WTC11 (cell line): ENCODE measurements at regions not wholly inside any gene's neighbourhood (a gene's known extent, or its start where the extent isn't known, plus 50 kb on each side); places are given as distances from the start of the nearest gene placed in this dataset.

Experiments used
- ATAC-seq: fragments of 200-7000 bp; cut with Tn5 transposase; 2 replicates; pipeline ENCODE4 v1.10.0; 2021; ENCODE audit warnings: mild to moderate bottlenecking, moderate library complexity
- CTCF ChIA-PET: fragments of 300-600 bp; sonication (Branson Sonifier 250); formaldehyde crosslinking; loops from one replicate; lab custom pipeline; 2021; ENCODE audit warnings: antibody characterized with exemption; lab: Charles Lee
- POLR2A ChIA-PET: fragments of 350-600 bp; sonication (Branson Sonifier 250); formaldehyde crosslinking; loops from one replicate; lab custom pipeline; 2021; ENCODE audit warnings: antibody characterized with exemption; lab: Charles Lee
- DNase-seq: peaks from one replicate; pipeline ENCODE4 v3.0.0; 2021; ENCODE audit warnings: low spot score
- H3K27ac Mint-ChIP-seq: 2 replicates; pipeline ENCODE4 v1.8.0; 2021; ENCODE audit warnings: mixed read lengths
- H3K27me3 Mint-ChIP-seq: 2 replicates; pipeline ENCODE4 v1.8.0; 2021; ENCODE audit warnings: low read depth, mild to moderate bottlenecking, moderate library complexity, mixed read lengths
- H3K36me3 Mint-ChIP-seq: 2 replicates; pipeline ENCODE4 v1.8.0; 2021; ENCODE audit warnings: mixed read lengths
- H3K4me1 Mint-ChIP-seq: 2 replicates; pipeline ENCODE4 v1.8.0; 2022; ENCODE audit warnings: mixed read lengths
- H3K4me3 Mint-ChIP-seq: 2 replicates; pipeline ENCODE4 v1.8.0; 2021; ENCODE audit warnings: mild to moderate bottlenecking, moderate library complexity, mixed read lengths
- H3K9me3 Mint-ChIP-seq: 2 replicates; pipeline ENCODE4 v1.8.0; 2021; ENCODE audit warnings: mixed read lengths
- AR ChIP-seq: fragments of 250-450 bp; sonication (Bioruptor Pico); IDR thresholded peaks from 2 replicates; pipeline ENCODE4 v1.9.0; 2021; ENCODE audit warnings: mild to moderate bottlenecking
- GTF2I ChIP-seq: fragments of 250-450 bp; sonication (Bioruptor Pico); conservative IDR thresholded peaks from 2 replicates; pipeline ENCODE4 v1.4.0; 2021; ENCODE audit warnings: mild to moderate bottlenecking
- HMGXB4 ChIP-seq: sonication (generic); formaldehyde crosslinking; IDR thresholded peaks from 2 replicates; pipeline ENCODE4 v1.8.1; 2023; ENCODE audit warnings: mild to moderate bottlenecking, moderate library complexity, missing genetic modification reagents
- JAZF1 ChIP-seq: fragments of 250-450 bp; sonication (Bioruptor Pico); IDR thresholded peaks from 2 replicates; pipeline ENCODE4 v1.9.0; 2021; ENCODE audit warnings: moderate library complexity, mild to moderate bottlenecking, inconsistent platforms
- JUN ChIP-seq: sonication (generic); formaldehyde crosslinking; IDR thresholded peaks from 2 replicates; pipeline ENCODE4 v1.8.0; 2023; ENCODE audit warnings: mild to moderate bottlenecking, missing genetic modification reagents
- NFYB ChIP-seq: sonication (generic); formaldehyde crosslinking; conservative IDR thresholded peaks from 2 replicates; pipeline ENCODE4 v1.8.0; 2022; ENCODE audit warnings: low read depth, missing genetic modification reagents
- NR2C2 ChIP-seq: sonication (generic); formaldehyde crosslinking; IDR thresholded peaks from 2 replicates; pipeline ENCODE4 v1.8.0; 2022; ENCODE audit warnings: mild to moderate bottlenecking, missing genetic modification reagents
- NR3C1 ChIP-seq: sonication (generic); formaldehyde crosslinking; conservative IDR thresholded peaks from 2 replicates; pipeline ENCODE4 v1.8.1; 2023; ENCODE audit warnings: low read depth, mild to moderate bottlenecking, missing genetic modification reagents
- PRRX2 ChIP-seq: fragments of 250-450 bp; sonication (Bioruptor Pico); IDR thresholded peaks from 2 replicates; pipeline ENCODE4 v1.8.0; 2021; ENCODE audit warnings: mild to moderate bottlenecking
- TEAD4 ChIP-seq: sonication (generic); formaldehyde crosslinking; IDR thresholded peaks from 2 replicates; pipeline ENCODE4 v1.8.0; 2022; ENCODE audit warnings: mild to moderate bottlenecking, missing genetic modification reagents
- TP53 ChIP-seq: sonication (generic); formaldehyde crosslinking; IDR thresholded peaks from 2 replicates; pipeline ENCODE4 v1.8.1; 2023; ENCODE audit warnings: mild to moderate bottlenecking, missing genetic modification reagents
- ZNF219 ChIP-seq: sonication (generic); formaldehyde crosslinking; IDR thresholded peaks from 2 replicates; pipeline ENCODE4 v1.8.0; 2023; ENCODE audit warnings: missing genetic modification reagents, mild to moderate bottlenecking, borderline replicate concordance
- ZNF281 ChIP-seq: sonication (generic); formaldehyde crosslinking; IDR thresholded peaks from 2 replicates; pipeline ENCODE4 v1.8.0; 2023; ENCODE audit warnings: mild to moderate bottlenecking, missing genetic modification reagents
- ZNF416 ChIP-seq: fragments of 250-450 bp; sonication (Bioruptor Pico); IDR thresholded peaks from 2 replicates; pipeline ENCODE4 v1.9.0; 2021; ENCODE audit warnings: mild to moderate bottlenecking, inconsistent platforms
- TF ChIP-seq, protein P1 (sequence below): sonication (generic); formaldehyde crosslinking; IDR thresholded peaks from 2 replicates; pipeline ENCODE4 v1.8.1; 2023; ENCODE audit warnings: mild to moderate bottlenecking, missing genetic modification reagents, moderate library complexity
- TF ChIP-seq, protein P2 (sequence below): sonication (generic); formaldehyde crosslinking; IDR thresholded peaks from 2 replicates; pipeline ENCODE4 v1.8.0; 2022; ENCODE audit warnings: mild to moderate bottlenecking, missing genetic modification reagents
- TF ChIP-seq, protein P3 (sequence below): sonication (generic); formaldehyde crosslinking; IDR thresholded peaks from 2 replicates; pipeline ENCODE4 v1.8.1; 2022; ENCODE audit warnings: low read depth, mild to moderate bottlenecking, moderate library complexity, missing genetic modification reagents, borderline replicate concordance

- H3K9me3 Mint-ChIP-seq = peaks cover 6% of the 10 kb centered on the region
- POLR2A ChIA-PET = no interaction called here
- no peak for TF ChIP-seq NFYB (CRISPR knock-in tag)
- TF ChIP-seq PRRX2 (CRISPR knock-in tag) = no peak
- TF ChIP-seq, protein P1, sequence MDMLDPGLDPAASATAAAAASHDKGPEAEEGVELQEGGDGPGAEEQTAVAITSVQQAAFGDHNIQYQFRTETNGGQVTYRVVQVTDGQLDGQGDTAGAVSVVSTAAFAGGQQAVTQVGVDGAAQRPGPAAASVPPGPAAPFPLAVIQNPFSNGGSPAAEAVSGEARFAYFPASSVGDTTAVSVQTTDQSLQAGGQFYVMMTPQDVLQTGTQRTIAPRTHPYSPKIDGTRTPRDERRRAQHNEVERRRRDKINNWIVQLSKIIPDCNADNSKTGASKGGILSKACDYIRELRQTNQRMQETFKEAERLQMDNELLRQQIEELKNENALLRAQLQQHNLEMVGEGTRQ (CRISPR knock-in tag) = no peak
- TF ChIP-seq, all 79 proteins: peak for 0
- Mint-ChIP-seq H3K27ac (no peak overlapping the region), H3K27me3 (peaks cover 3% of the 10 kb centered on the region; the same call in 1 of the 2 replicates), H3K4me1 (peaks cover 10% of the 10 kb centered on the region), H3K36me3 (no peaks in the 10 kb centered on the region), H3K4me3 (no peak overlapping the region)
- CTCF ChIA-PET = no interaction called here
- DNase-seq = no peak
- ATAC-seq = no peak
Measured at GRCh38 chr2:167900435-167901114, 346.8 kb downstream of the STK39 start.

DNA sequence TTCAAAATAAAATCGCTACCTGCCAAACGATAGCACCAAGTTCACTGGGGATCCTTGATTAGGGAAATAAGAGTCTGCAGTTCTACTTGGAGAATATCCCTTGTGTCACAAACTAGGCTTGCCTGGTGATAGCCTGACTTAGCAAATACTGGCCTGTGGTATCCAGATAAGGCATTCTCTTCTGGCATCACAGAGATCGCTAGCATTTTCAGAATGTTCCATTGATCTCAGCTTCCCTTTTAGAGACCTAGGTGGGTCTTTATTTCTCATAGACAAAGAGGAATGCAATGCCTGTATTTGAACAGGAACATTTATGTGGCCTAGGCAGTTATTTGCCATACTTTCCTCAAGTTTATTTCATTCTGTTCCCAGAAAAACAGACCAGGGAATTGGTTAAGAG, 349.1 kb downstream of the STK39 start:
- peaks cover 10% of the 10 kb centered on the region for H3K36me3 Mint-ChIP-seq
- H3K27ac Mint-ChIP-seq = no peak overlapping the region
- peaks cover 3% of the 10 kb centered on the region; the same call in 1 of the 2 replicates for H3K27me3 Mint-ChIP-seq
- peaks cover 10% of the 10 kb centered on the region for H3K4me1 Mint-ChIP-seq
- POLR2A ChIA-PET = interaction anchor here (1.6 kb wide), 1 partner anchor 31 kb away, joined by 4 read pairs; no protein-coding TSS in a partner anchor
- TF ChIP-seq NR3C1 (CRISPR knock-in tag) (no peak), AR (no peak), TEAD4 (CRISPR knock-in tag) (no peak), GTF2I (no peak)
- ATAC-seq (no peak), DNase-seq (no peak)
- peaks cover 17% of the 10 kb centered on the region for H3K9me3 Mint-ChIP-seq
- H3K4me3 Mint-ChIP-seq = no peak overlapping the region
- CTCF ChIA-PET = interaction anchor here (0.7 kb wide), 1 partner anchor 221 kb away, joined by 3 read pairs; no protein-coding TSS in a partner anchor

- DNase-seq (no peak), ATAC-seq (no peak)
- TF ChIP-seq JUN (no peak), PRRX2 (CRISPR knock-in tag) (no peak), ZNF416 (no peak), NR2C2 (no peak), JAZF1 (CRISPR knock-in tag) (no peak), NFYB (CRISPR knock-in tag) (no peak)
- Mint-ChIP-seq H3K4me3 (no peak overlapping the region), H3K4me1 (no peaks in the 10 kb centered on the region), H3K36me3 (peaks cover 35% of the 10 kb centered on the region), H3K27me3 (no peaks in the 10 kb centered on the region; the same call in 1 of the 2 replicates), H3K9me3 (peaks cover 67% of the 10 kb centered on the region), H3K27ac (no peak overlapping the region)
- CTCF ChIA-PET = no interaction called here
- POLR2A ChIA-PET = no interaction called here
Measured at GRCh38 chr2:167891841-167892240, 355.6 kb downstream of the STK39 start.

GRCh38 chr2:167890739-167891138, 356.7 kb downstream of the STK39 start:
- ATAC-seq (no peak), DNase-seq (no peak)
- peaks cover 65% of the 10 kb centered on the region for H3K9me3 Mint-ChIP-seq
- no peaks in the 10 kb centered on the region for H3K4me1 Mint-ChIP-seq
- no peak overlapping the region for H3K4me3 Mint-ChIP-seq
- ChIA-PET POLR2A (no interaction called here), CTCF (interaction anchor here (0.6 kb wide), 1 partner anchor 227 kb away, joined by 4 read pairs; no protein-coding TSS in a partner anchor)
- no peaks in the 10 kb centered on the region; the same call in 1 of the 2 replicates for H3K27me3 Mint-ChIP-seq
- H3K27ac Mint-ChIP-seq = no peak overlapping the region
- peaks cover 35% of the 10 kb centered on the region for H3K36me3 Mint-ChIP-seq
- TF ChIP-seq NFYB (CRISPR knock-in tag) (no peak), ZNF281 (CRISPR knock-in tag) (no peak), ZNF219 (no peak), PRRX2 (CRISPR knock-in tag) (no peak), HMGXB4 (CRISPR knock-in tag) (no peak), TP53 (no peak)
- TF ChIP-seq, protein P2, sequence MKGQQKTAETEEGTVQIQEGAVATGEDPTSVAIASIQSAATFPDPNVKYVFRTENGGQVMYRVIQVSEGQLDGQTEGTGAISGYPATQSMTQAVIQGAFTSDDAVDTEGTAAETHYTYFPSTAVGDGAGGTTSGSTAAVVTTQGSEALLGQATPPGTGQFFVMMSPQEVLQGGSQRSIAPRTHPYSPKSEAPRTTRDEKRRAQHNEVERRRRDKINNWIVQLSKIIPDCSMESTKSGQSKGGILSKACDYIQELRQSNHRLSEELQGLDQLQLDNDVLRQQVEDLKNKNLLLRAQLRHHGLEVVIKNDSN = no peak
- TF ChIP-seq, protein P3, sequence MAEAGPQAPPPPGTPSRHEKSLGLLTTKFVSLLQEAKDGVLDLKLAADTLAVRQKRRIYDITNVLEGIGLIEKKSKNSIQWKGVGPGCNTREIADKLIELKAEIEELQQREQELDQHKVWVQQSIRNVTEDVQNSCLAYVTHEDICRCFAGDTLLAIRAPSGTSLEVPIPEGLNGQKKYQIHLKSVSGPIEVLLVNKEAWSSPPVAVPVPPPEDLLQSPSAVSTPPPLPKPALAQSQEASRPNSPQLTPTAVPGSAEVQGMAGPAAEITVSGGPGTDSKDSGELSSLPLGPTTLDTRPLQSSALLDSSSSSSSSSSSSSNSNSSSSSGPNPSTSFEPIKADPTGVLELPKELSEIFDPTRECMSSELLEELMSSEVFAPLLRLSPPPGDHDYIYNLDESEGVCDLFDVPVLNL (CRISPR knock-in tag) = no peak
